Right lobe of liver (tissue), 4 donors: ENCODE measurements at regions not wholly inside any gene's neighbourhood (a gene's known extent, or its start where the extent isn't known, plus 50 kb on each side); places are given as distances from the start of the nearest gene placed in this dataset.

Experiments
- CTCF ChIP-seq, 4 donors: fragments of 200-600 bp in 3 of 4; fragments of 450-650 bp in 1 of 4; IDR thresholded peaks; one replicate each; pipeline versions ENCODE4 v1.5.1 to v1.8.0; 2016 to 2022; ENCODE audit warnings: antibody characterized with exemption in 4 of 4, mild to moderate bottlenecking in 2 of 4
- POLR2A ChIP-seq: fragments of 450-650 bp; IDR thresholded peaks from one replicate; pipeline ENCODE4 v1.6.1; 2017; ENCODE audit warnings: antibody characterized with exemption, mild to moderate bottlenecking
- donor health status: DM: no; HTN: no; CAD: no.
- donor health status: DM: no; HTN: no; CAD: no.
- donor health status: DM: no; HTN: yes; CAD: no.

GRCh38 chr17:77892469-77893143 is 65.9 kb upstream of the TNRC6C start:
- TF ChIP-seq CTCF (IDR thresholded peaks at IDR 0.05) (no peak), POLR2A (no peak)
